Lung (tissue), 11 donors: ENCODE measurements at regions not wholly inside any gene's neighbourhood (a gene's known extent, or its start where the extent isn't known, plus 50 kb on each side); places are given as distances from the start of the nearest gene placed in this dataset.

Experiments used
- ATAC-seq: fragments of 200-7000 bp; cut with Tn5 transposase; one replicate; pipeline ENCODE4 v1.9.1; 2020; ENCODE audit warnings: moderate number of reproducible peaks; ENCODE audit not compliant: insufficient read depth, low FRiP score
- DNase-seq, 3 donors: peaks; one replicate each; pipeline ENCODE4 v3.0.0-alpha.2; 2013 to 2017
- H3K27ac ChIP-seq, 2 donors: one replicate each; pipeline ENCODE4 v1.5.1; 2013; ENCODE audit warnings: mild to moderate bottlenecking in 2 of 2, moderate library complexity in 2 of 2, control low read depth in 1 of 2, inconsistent platforms in 1 of 2, low read depth in 1 of 2, low read length in 1 of 2
- H3K27me3 ChIP-seq, 3 donors: one replicate each; pipeline ENCODE4 v1.5.1; 2013; ENCODE audit warnings: low read length in 2 of 3; ENCODE audit not compliant: control insufficient read depth in 3 of 3, insufficient read depth in 3 of 3
- H3K36me3 ChIP-seq, 4 donors: one replicate each; pipeline ENCODE4 v1.5.1; 2013; ENCODE audit warnings: low read length in 4 of 4, mild to moderate bottlenecking in 1 of 4, moderate library complexity in 1 of 4; ENCODE audit not compliant: control insufficient read depth in 4 of 4, insufficient read depth in 4 of 4
- H3K4me1 ChIP-seq, 5 donors: one replicate each; pipeline ENCODE4 v1.5.1; 2013; ENCODE audit warnings: low read length in 5 of 5, mild to moderate bottlenecking in 2 of 5, moderate library complexity in 1 of 5; ENCODE audit not compliant: control insufficient read depth in 5 of 5, insufficient read depth in 5 of 5
- H3K4me3 ChIP-seq: one replicate; pipeline ENCODE4 v1.5.1; 2013; ENCODE audit warnings: mild to moderate bottlenecking, control low read depth, moderate library complexity
- H3K9ac ChIP-seq, 2 donors: one replicate each; pipeline ENCODE4 v1.5.1; 2013; ENCODE audit warnings: low read length in 2 of 2, control low read depth in 1 of 2; ENCODE audit not compliant: insufficient read depth in 1 of 2
- H3K9me3 ChIP-seq, 4 donors: one replicate each; pipeline ENCODE4 v1.5.1; 2013; ENCODE audit warnings: low read length in 3 of 4, mild to moderate bottlenecking in 1 of 4, moderate library complexity in 1 of 4; ENCODE audit not compliant: control insufficient read depth in 4 of 4, insufficient read depth in 3 of 4
- WGBS, 2 donors: extraction: QIAGEN DNeasy Blood & Tissue Kit; methylation state at CpG; one replicate each; pipeline ENCODE4 v1.1.7; 2013; 5-methylcytosine and 5-hydroxymethylcytosine counted together
- TF ChIP-seq, protein P1 (sequence below): IDR thresholded peaks from 2 replicates; pipeline ENCODE4 v1.5.1; 2012; ENCODE audit warnings: mild to moderate bottlenecking; ENCODE audit errors: control extremely low read depth, extremely low read depth
- donor health status: control.
- donor health status: control.
- donor health status: Bipolar disorder and iron deficiency.
- donor health status: healthy.
- donor health status: DM: yes; HTN: yes; CAD: no.

GRCh38 chr7:38025815-38026214, 105.4 kb downstream of the EPDR1 start:
- Histone ChIP-seq H3K36me3 (no peaks in the 10 kb centered on the region), H3K9me3 (peaks cover 0 to 2% (median 0%) of the 10 kb centered on the region in 4 donors), H3K27ac (no peak overlapping the region), H3K4me1 (no peaks in the 10 kb centered on the region), H3K4me3 (no peak overlapping the region), H3K27me3 (no peaks in the 10 kb centered on the region), H3K9ac (no peak overlapping the region)
- ATAC-seq, result no peak
- 94 to 100% methylated on average over 1 of the region's 1 CpG for WGBS, 2 donors
- TF ChIP-seq, protein P1, sequence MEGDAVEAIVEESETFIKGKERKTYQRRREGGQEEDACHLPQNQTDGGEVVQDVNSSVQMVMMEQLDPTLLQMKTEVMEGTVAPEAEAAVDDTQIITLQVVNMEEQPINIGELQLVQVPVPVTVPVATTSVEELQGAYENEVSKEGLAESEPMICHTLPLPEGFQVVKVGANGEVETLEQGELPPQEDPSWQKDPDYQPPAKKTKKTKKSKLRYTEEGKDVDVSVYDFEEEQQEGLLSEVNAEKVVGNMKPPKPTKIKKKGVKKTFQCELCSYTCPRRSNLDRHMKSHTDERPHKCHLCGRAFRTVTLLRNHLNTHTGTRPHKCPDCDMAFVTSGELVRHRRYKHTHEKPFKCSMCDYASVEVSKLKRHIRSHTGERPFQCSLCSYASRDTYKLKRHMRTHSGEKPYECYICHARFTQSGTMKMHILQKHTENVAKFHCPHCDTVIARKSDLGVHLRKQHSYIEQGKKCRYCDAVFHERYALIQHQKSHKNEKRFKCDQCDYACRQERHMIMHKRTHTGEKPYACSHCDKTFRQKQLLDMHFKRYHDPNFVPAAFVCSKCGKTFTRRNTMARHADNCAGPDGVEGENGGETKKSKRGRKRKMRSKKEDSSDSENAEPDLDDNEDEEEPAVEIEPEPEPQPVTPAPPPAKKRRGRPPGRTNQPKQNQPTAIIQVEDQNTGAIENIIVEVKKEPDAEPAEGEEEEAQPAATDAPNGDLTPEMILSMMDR, result no peak
- DNase-seq, result no peak

- TF ChIP-seq, protein P1, result no peak
- ATAC-seq, result no peak
- Histone ChIP-seq H3K36me3 (no peaks in the 10 kb centered on the region), H3K9ac (no peak overlapping the region), H3K4me3 (no peak overlapping the region), H3K4me1 (no peaks in the 10 kb centered on the region), H3K27ac (no peak overlapping the region), H3K9me3 (peaks cover 0 to 2% (median 0%) of the 10 kb centered on the region in 4 donors), H3K27me3 (no peaks in the 10 kb centered on the region)
- 83 to 89% methylated on average over 4 of the region's 4 CpGs for WGBS, 2 donors
- no peak for DNase-seq
These were observed 107.5 kb downstream of the EPDR1 start for GRCh38 chr7:38027884-38028455.

- Histone ChIP-seq H3K4me1 (no peaks in the 10 kb centered on the region), H3K9me3 (no peaks in the 10 kb centered on the region), H3K36me3 (no peaks in the 10 kb centered on the region), H3K27me3 (no peaks in the 10 kb centered on the region), H3K4me3 (no peak overlapping the region), H3K27ac (no peak overlapping the region), H3K9ac (no peak overlapping the region)
- DNase-seq (no peak), ATAC-seq (no peak)
- WGBS, 2 donors, result 80 to 91% methylated on average over 5 of the region's 5 CpGs
- TF ChIP-seq, protein P1, result no peak
These were observed 113.8 kb downstream of the EPDR1 start for GRCh38 chr7:38034062-38034908.
